Dendritic cell treated with granulocyte-macrophage colony-stimulating factor and Interleukin-4, amounts not matched to agents 40 ng/mL and 50 ng/mL, for 4 days (primary cell): ENCODE measurements at regions not wholly inside any gene's neighbourhood (a gene's known extent, or its start where the extent isn't known, plus 50 kb on each side); places are given as distances from the start of the nearest gene placed in this dataset.

Experiments
- H3K27ac Mint-ChIP-seq: one replicate; pipeline ENCODE4 v1.8.0; 2022; ENCODE audit warnings: mild to moderate bottlenecking, mixed read lengths
- H3K27me3 Mint-ChIP-seq: one replicate; pipeline ENCODE4 v1.8.0; 2022; ENCODE audit warnings: mild to moderate bottlenecking, mixed read lengths
- H3K36me3 Mint-ChIP-seq: one replicate; pipeline ENCODE4 v1.8.0; 2022; ENCODE audit warnings: low read depth, mixed read lengths
- H3K4me1 Mint-ChIP-seq: one replicate; pipeline ENCODE4 v1.8.0; 2022; ENCODE audit warnings: low read depth, mixed read lengths
- H3K4me3 Mint-ChIP-seq: one replicate; pipeline ENCODE4 v1.8.0; 2022; ENCODE audit warnings: mild to moderate bottlenecking, moderate library complexity, mixed read lengths
- H3K9me3 Mint-ChIP-seq: one replicate; pipeline ENCODE4 v1.8.0; 2022; ENCODE audit warnings: mixed read lengths
- intact Hi-C: fragments of 100-400 bp; cut with micrococcal nuclease; formaldehyde crosslinking; loops from one replicate; pipeline ENCODE4 v1.15.0; 2022

- Mint-ChIP-seq H3K4me1 (peaks cover 22% of the 10 kb centered on the region), H3K36me3 (no peaks in the 10 kb centered on the region), H3K4me3 (no peak overlapping the region), H3K9me3 (no peaks in the 10 kb centered on the region), H3K27me3 (no peaks in the 10 kb centered on the region), H3K27ac (no peak overlapping the region)
- intact Hi-C loops, result no loop called here
Observed at GRCh38 chr5:56456002-56456401, 222.9 kb upstream of the ANKRD55 start.

- Mint-ChIP-seq H3K36me3 (no peaks in the 10 kb centered on the region), H3K27ac (no peak overlapping the region), H3K4me3 (no peak overlapping the region), H3K9me3 (no peaks in the 10 kb centered on the region), H3K4me1 (peaks cover 22% of the 10 kb centered on the region), H3K27me3 (no peaks in the 10 kb centered on the region)
- intact Hi-C loops, result no loop called here
Observed at GRCh38 chr5:56455417-56455816, 222.3 kb upstream of the ANKRD55 start.

- Mint-ChIP-seq H3K36me3 (no peaks in the 10 kb centered on the region), H3K4me1 (peaks cover 22% of the 10 kb centered on the region), H3K9me3 (no peaks in the 10 kb centered on the region), H3K27me3 (no peaks in the 10 kb centered on the region), H3K27ac (no peak overlapping the region), H3K4me3 (no peak overlapping the region)
- intact Hi-C loops, result no loop called here
Observed at GRCh38 chr5:56454219-56454862, 221.2 kb upstream of the ANKRD55 start.

- no peak overlapping the region for H3K27ac Mint-ChIP-seq
- H3K27me3 Mint-ChIP-seq, result no peaks in the 10 kb centered on the region
- H3K4me1 Mint-ChIP-seq, result peaks cover 24% of the 10 kb centered on the region
- intact Hi-C loops, result no loop called here
- no peaks in the 10 kb centered on the region for H3K9me3 Mint-ChIP-seq
- H3K36me3 Mint-ChIP-seq, result no peaks in the 10 kb centered on the region
- no peak overlapping the region for H3K4me3 Mint-ChIP-seq
Observed at GRCh38 chr5:56451742-56452141, 218.6 kb upstream of the ANKRD55 start.

- Mint-ChIP-seq H3K4me3 (no peak overlapping the region), H3K27ac (no peak overlapping the region), H3K27me3 (no peaks in the 10 kb centered on the region), H3K9me3 (no peaks in the 10 kb centered on the region), H3K36me3 (no peaks in the 10 kb centered on the region), H3K4me1 (peaks cover 18% of the 10 kb centered on the region)
- intact Hi-C loops, result no loop called here
Observed at GRCh38 chr5:56450766-56451165, 217.6 kb upstream of the ANKRD55 start.

- intact Hi-C loops, result no loop called here
- no peaks in the 10 kb centered on the region for H3K9me3 Mint-ChIP-seq
- H3K4me3 Mint-ChIP-seq, result no peak overlapping the region
- no peaks in the 10 kb centered on the region for H3K27me3 Mint-ChIP-seq
- H3K36me3 Mint-ChIP-seq, result no peaks in the 10 kb centered on the region
- H3K4me1 Mint-ChIP-seq, result peaks cover 10% of the 10 kb centered on the region
- H3K27ac Mint-ChIP-seq, result no peak overlapping the region
Observed at GRCh38 chr5:56449071-56449640, 216.0 kb upstream of the ANKRD55 start.

GRCh38 chr5:56447656-56448055, 214.5 kb upstream of the ANKRD55 start:
- no peak overlapping the region for H3K4me3 Mint-ChIP-seq
- peaks cover 7% of the 10 kb centered on the region for H3K4me1 Mint-ChIP-seq
- intact Hi-C loops, result no loop called here
- no peaks in the 10 kb centered on the region for H3K36me3 Mint-ChIP-seq
- no peaks in the 10 kb centered on the region for H3K27me3 Mint-ChIP-seq
- H3K27ac Mint-ChIP-seq, result no peak overlapping the region
- H3K9me3 Mint-ChIP-seq, result no peaks in the 10 kb centered on the region

- no peaks in the 10 kb centered on the region for H3K36me3 Mint-ChIP-seq
- H3K27me3 Mint-ChIP-seq, result no peaks in the 10 kb centered on the region
- intact Hi-C loops, result no loop called here
- H3K9me3 Mint-ChIP-seq, result no peaks in the 10 kb centered on the region
- peaks cover 7% of the 10 kb centered on the region for H3K4me1 Mint-ChIP-seq
- H3K27ac Mint-ChIP-seq, result no peak overlapping the region
- no peak overlapping the region for H3K4me3 Mint-ChIP-seq
Observed at GRCh38 chr5:56447232-56447631, 214.1 kb upstream of the ANKRD55 start.

- Mint-ChIP-seq H3K27ac (no peak overlapping the region), H3K27me3 (no peaks in the 10 kb centered on the region), H3K4me3 (no peak overlapping the region), H3K36me3 (no peaks in the 10 kb centered on the region), H3K4me1 (peaks cover 7% of the 10 kb centered on the region), H3K9me3 (no peaks in the 10 kb centered on the region)
- intact Hi-C loops, result no loop called here
Observed at GRCh38 chr5:56446728-56447127, 213.6 kb upstream of the ANKRD55 start.

GRCh38 chr5:56443826-56444225, 210.7 kb upstream of the ANKRD55 start:
- H3K27ac Mint-ChIP-seq, result no peak overlapping the region
- H3K27me3 Mint-ChIP-seq, result no peaks in the 10 kb centered on the region
- intact Hi-C loops, result no loop called here
- peaks cover 18% of the 10 kb centered on the region for H3K4me1 Mint-ChIP-seq
- H3K9me3 Mint-ChIP-seq, result no peaks in the 10 kb centered on the region
- H3K36me3 Mint-ChIP-seq, result no peaks in the 10 kb centered on the region
- no peak overlapping the region for H3K4me3 Mint-ChIP-seq

GRCh38 chr5:56440871-56441740, 208.0 kb upstream of the ANKRD55 start:
- no peak overlapping the region for H3K4me3 Mint-ChIP-seq
- no peaks in the 10 kb centered on the region for H3K36me3 Mint-ChIP-seq
- peak overlapping the region; percentile 66 for H3K27ac Mint-ChIP-seq

GRCh38 chr5:56434986-56435385, 201.9 kb upstream of the ANKRD55 start:
- H3K4me1 Mint-ChIP-seq, result peaks cover 27% of the 10 kb centered on the region
- H3K36me3 Mint-ChIP-seq, result no peaks in the 10 kb centered on the region
- H3K4me3 Mint-ChIP-seq, result no peak overlapping the region
- no peaks in the 10 kb centered on the region for H3K9me3 Mint-ChIP-seq
- H3K27me3 Mint-ChIP-seq, result no peaks in the 10 kb centered on the region
- intact Hi-C loops, result no loop called here
- peak overlapping the region; percentile 18 for H3K27ac Mint-ChIP-seq

More at GRCh38 chr5:56440871-56441740, 208.0 kb upstream of the ANKRD55 start:
- intact Hi-C loops, result no loop called here
- Mint-ChIP-seq H3K4me1 (peaks cover 11% of the 10 kb centered on the region), H3K9me3 (no peaks in the 10 kb centered on the region), H3K27me3 (no peaks in the 10 kb centered on the region)

- Mint-ChIP-seq H3K4me1 (peaks cover 34% of the 10 kb centered on the region), H3K36me3 (no peaks in the 10 kb centered on the region), H3K9me3 (peaks cover 8% of the 10 kb centered on the region), H3K27me3 (no peaks in the 10 kb centered on the region), H3K27ac (no peak overlapping the region), H3K4me3 (no peak overlapping the region)
- intact Hi-C loops, result no loop called here
Observed at GRCh38 chr5:56433039-56433617, 200.0 kb upstream of the ANKRD55 start.

GRCh38 chr5:56432321-56432720, 199.2 kb upstream of the ANKRD55 start:
- H3K36me3 Mint-ChIP-seq, result no peaks in the 10 kb centered on the region
- peaks cover 34% of the 10 kb centered on the region for H3K4me1 Mint-ChIP-seq
- no peak overlapping the region for H3K4me3 Mint-ChIP-seq
- H3K27ac Mint-ChIP-seq, result no peak overlapping the region
- intact Hi-C loops, result no loop called here
- peaks cover 8% of the 10 kb centered on the region for H3K9me3 Mint-ChIP-seq
- H3K27me3 Mint-ChIP-seq, result no peaks in the 10 kb centered on the region
